ENCODE measurements at regions not wholly inside any gene's neighbourhood (a gene's known extent, or its start where the extent isn't known, plus 50 kb on each side); places are given as distances from the start of the nearest gene placed in this dataset.
"Not testable (repeated sequence)": the region's sequence is repeated elsewhere in the genome, so short reads cannot be mapped to it uniquely, and the experiment has no call there.

DNA sequence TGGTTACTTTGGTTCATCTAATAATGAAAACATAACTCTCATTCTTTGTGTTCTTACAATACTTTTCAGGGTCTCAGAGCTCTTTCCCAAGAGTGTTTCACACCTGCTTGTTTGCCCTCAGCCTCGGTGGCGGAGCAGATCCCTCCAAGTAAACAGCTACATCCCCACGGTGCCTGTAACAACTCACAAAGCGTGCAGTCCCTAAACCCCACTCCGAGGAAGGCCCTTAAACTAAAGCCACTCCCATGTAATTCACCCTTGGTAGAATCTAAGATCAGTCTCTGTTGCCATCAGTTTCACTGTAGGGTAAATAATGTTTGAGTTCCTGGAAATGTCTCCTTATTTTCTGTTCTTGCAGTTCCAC is 101.1 kb downstream of the TFAP2A start:
- TF ChIP-seq CTCF (IDR thresholded peaks at IDR 0.05; ENCODE audit: low read depth, low read length, missing control alignments) = no peak
- in situ Hi-C loops (cut with HindIII; ENCODE audit: low sequenced_read_pairs) = no loop called here
- DNase-seq (ENCODE audit: low read depth) = no peak
- no peak overlapping the region for H3K4me3 ChIP-seq (ENCODE audit: low read depth, low read length)

GRCh38 chr6:10312445-10312844 is 102.4 kb downstream of the TFAP2A start:
- TF ChIP-seq CTCF (IDR thresholded peaks at IDR 0.05; ENCODE audit: low read depth, low read length, missing control alignments) = no peak
- DNase-seq (ENCODE audit: low read depth) = no peak
- in situ Hi-C loops (cut with HindIII; ENCODE audit: low sequenced_read_pairs) = no loop called here
- no peak overlapping the region for H3K4me3 ChIP-seq (ENCODE audit: low read depth, low read length)

DNA sequence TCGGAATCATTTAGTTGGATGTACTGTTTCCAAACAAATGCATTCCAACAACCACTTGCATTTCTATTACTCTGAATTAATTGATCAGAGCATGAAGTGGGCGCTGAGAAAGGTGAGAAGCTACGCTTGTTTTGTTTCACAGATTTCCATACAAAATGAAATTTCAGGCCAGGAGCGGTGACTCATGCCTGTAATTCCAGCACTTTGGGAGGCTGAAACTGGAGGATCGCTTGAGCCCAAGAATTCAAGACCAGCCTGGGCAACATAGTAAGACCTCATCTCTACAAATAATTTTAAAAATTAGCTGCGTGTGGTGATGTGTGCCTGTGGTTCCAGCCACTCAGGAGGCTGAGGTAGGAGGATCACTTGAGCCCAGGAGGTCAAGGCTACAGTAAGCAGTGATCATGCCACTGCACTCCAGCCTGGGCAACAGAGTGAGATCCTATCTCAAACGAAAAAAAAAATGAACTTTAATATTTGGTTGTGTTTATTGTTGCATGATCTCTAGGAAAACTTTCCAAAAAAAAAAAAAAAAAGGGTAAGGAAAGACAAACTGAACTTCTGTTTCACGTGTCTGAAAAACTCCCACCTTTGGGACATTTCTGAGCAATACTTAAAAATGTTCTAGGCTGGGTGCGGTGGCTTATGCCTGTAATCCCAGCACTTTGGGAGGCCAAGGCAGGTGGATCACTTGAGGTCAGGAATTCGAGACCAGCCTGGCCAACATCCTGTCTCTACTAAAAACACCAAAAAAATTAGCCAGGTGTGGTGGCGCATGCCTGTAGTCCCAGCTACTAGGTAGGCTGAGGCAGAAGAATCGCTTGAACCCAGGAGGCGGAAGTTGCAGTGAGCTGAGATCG is 103.1 kb downstream of the TFAP2A start:
- H3K4me3 ChIP-seq (ENCODE audit: low read depth, low read length); in situ Hi-C loops (cut with HindIII; ENCODE audit: low sequenced_read_pairs); DNase-seq (ENCODE audit: low read depth): not testable (repeated sequence)

- no peak for TF ChIP-seq CTCF (IDR thresholded peaks at IDR 0.05; ENCODE audit: low read depth, low read length, missing control alignments)
- DNase-seq (ENCODE audit: low read depth) = no peak
- H3K4me3 ChIP-seq (ENCODE audit: low read depth, low read length) = no peak overlapping the region
- in situ Hi-C loops (cut with HindIII; ENCODE audit: low sequenced_read_pairs) = no loop called here
Observed at GRCh38 chr6:10310826-10311225, 104.0 kb downstream of the TFAP2A start.

GRCh38 chr6:10310330-10310653 is 104.6 kb downstream of the TFAP2A start:
- DNase-seq (ENCODE audit: low read depth) = no peak
- in situ Hi-C loops (cut with HindIII; ENCODE audit: low sequenced_read_pairs) = no loop called here
- TF ChIP-seq CTCF (IDR thresholded peaks at IDR 0.05; ENCODE audit: low read depth, low read length, missing control alignments) = no peak
- no peak overlapping the region for H3K4me3 ChIP-seq (ENCODE audit: low read depth, low read length)

DNA sequence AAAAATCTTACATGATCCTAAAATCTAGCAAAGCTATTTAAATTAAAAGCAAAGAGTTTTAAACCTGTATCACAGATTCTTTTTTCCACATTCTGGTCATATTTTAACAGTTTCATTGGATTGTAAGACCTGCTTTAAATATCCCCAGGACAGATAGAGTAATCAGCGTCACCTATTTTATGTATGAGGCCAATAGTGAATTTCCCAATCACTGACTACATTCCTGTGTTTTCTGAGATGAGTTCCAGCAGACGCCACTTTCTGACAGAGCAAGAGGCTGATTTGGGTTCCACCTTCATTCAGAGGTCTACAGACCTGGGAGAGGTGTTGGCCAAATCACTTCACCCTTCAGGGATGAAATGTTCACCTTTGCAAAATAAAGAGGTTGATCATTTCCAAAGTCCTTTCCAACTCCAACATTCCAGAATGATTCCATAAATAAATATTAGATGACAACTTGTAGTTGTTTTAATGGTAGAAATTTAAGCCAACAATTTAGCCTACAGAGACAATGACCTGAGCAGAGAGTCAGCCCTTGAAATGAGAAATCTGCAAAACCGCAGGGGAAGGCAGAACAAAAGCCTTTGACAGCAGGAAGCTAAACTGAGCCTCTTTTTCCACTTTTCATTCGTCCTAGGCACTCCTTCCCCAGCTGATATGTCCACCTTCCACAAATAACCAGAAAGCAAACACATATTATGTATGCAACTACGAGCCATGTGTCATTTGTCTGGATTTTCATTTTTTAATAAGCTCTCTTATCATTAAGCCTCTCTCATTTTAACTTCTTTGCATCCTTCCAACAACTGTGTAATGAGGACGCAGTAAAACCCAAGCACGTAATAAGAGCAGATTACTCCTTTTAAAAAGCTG is 105.2 kb downstream of the TFAP2A start:
- no peak for TF ChIP-seq CTCF (IDR thresholded peaks at IDR 0.05; ENCODE audit: low read depth, low read length, missing control alignments)
- DNase-seq (ENCODE audit: low read depth) = no peak
- H3K4me3 ChIP-seq (ENCODE audit: low read depth, low read length) = no peak overlapping the region
- in situ Hi-C loops (cut with HindIII; ENCODE audit: low sequenced_read_pairs) = no loop called here

DNA sequence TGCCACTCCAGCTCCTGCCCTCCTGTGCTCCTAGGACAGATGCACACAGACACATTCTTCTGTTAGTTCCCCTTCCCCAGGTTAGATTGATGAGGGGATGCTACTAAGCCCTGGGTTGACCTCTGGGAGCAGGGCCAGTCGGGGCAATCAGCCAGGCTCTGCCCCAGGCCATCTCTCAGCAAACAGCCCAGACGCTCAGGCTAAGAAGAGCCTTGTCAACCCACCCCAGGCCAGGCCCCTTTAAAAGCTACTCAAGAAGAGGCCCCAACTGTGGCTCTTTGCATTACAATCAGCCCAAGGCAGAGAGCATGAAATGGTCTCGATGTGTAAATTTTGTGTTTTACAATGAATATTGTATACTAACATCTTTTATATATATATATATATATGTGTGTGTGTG is 107.4 kb downstream of the TFAP2A start:
- H3K4me3 ChIP-seq (ENCODE audit: low read depth, low read length) = no peak overlapping the region
- no peak for TF ChIP-seq CTCF (IDR thresholded peaks at IDR 0.05; ENCODE audit: low read depth, low read length, missing control alignments)
- in situ Hi-C loops (cut with HindIII; ENCODE audit: low sequenced_read_pairs) = no loop called here
- DNase-seq (ENCODE audit: low read depth) = no peak
